ENCODE measurements at regions not wholly inside any gene's neighbourhood (a gene's known extent, or its start where the extent isn't known, plus 50 kb on each side); places are given as distances from the start of the nearest gene placed in this dataset.

DNA sequence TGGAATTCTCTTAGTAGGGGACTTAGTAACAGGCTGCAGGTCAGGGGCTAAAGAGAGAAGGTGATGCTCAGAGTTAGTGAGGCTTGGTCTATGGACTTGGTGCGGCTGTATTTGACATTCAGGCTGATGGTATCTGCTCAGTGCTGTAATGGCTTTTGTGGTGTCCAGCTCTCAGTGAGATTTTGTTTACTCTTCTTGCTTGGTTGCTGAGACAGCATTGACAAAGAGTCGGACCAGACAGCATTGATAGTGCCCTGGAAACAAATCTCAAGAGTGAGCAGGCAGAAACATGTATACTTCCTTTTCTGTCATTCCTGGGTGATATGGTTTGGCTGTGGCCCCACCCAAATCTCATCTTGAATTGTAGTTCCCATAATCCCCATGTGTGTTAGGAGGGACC is 202.0 kb downstream of the STK31 start:
- TF ChIP-seq, protein P1, sequence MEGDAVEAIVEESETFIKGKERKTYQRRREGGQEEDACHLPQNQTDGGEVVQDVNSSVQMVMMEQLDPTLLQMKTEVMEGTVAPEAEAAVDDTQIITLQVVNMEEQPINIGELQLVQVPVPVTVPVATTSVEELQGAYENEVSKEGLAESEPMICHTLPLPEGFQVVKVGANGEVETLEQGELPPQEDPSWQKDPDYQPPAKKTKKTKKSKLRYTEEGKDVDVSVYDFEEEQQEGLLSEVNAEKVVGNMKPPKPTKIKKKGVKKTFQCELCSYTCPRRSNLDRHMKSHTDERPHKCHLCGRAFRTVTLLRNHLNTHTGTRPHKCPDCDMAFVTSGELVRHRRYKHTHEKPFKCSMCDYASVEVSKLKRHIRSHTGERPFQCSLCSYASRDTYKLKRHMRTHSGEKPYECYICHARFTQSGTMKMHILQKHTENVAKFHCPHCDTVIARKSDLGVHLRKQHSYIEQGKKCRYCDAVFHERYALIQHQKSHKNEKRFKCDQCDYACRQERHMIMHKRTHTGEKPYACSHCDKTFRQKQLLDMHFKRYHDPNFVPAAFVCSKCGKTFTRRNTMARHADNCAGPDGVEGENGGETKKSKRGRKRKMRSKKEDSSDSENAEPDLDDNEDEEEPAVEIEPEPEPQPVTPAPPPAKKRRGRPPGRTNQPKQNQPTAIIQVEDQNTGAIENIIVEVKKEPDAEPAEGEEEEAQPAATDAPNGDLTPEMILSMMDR (IDR thresholded peaks at IDR 0.05; ENCODE audit: unreplicated experiment), result no peak
- Mint-ChIP-seq H3K36me3 (ENCODE audit: insufficient read depth, unreplicated experiment) (no peaks in the 10 kb centered on the region), H3K4me3 (ENCODE audit: unreplicated experiment) (no peak overlapping the region), H3K9me3 (ENCODE audit: unreplicated experiment) (no peaks in the 10 kb centered on the region), H3K27ac (ENCODE audit: low read depth, unreplicated experiment) (no peak overlapping the region), H3K4me1 (ENCODE audit: insufficient read depth, unreplicated experiment) (no peaks in the 10 kb centered on the region), H3K27me3 (ENCODE audit: insufficient read depth, unreplicated experiment) (no peaks in the 10 kb centered on the region)
- ChIA-PET CTCF (no interaction called here), POLR2A (no interaction called here)
- intact Hi-C loops (cut with micrococcal nuclease), result no loop called here
- no peak for DNase-seq (ENCODE audit: unreplicated experiment)
- no TSS peak for BruUV-seq (replicated peaks)

DNA sequence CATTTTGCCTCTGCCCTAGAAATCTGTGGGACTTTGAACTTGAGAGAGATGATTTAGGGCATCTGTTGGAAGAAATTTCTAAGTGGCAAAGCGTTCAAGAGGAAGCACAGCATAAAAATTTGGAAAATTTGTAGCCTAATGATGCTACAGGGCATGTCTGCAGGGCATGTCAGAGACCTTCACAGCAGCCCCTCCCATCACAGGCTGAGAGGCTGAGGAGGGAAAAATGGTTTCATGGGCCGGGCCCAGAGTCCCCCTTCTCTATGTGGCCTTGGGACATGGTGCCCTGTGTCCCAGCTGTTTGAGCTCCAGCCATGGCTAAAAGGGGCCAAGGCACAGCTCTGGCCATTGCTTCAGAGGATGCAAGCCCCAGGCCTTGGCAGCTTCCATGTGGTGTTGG is 203.0 kb downstream of the STK31 start:
- ChIA-PET CTCF (interaction anchor here (0.7 kb wide), 1 partner anchor 12 kb away, joined by 3 read pairs; no protein-coding TSS in a partner anchor), POLR2A (no interaction called here)
- TF ChIP-seq, protein P1 (IDR thresholded peaks at IDR 0.05; ENCODE audit: unreplicated experiment), result no peak
- intact Hi-C loops (cut with micrococcal nuclease), result no loop called here
- DNase-seq (ENCODE audit: unreplicated experiment), result no peak
- no peak overlapping the region for H3K27ac Mint-ChIP-seq (ENCODE audit: low read depth, unreplicated experiment)
- no peaks in the 10 kb centered on the region for H3K36me3 Mint-ChIP-seq (ENCODE audit: insufficient read depth, unreplicated experiment)
- H3K4me1 Mint-ChIP-seq (ENCODE audit: insufficient read depth, unreplicated experiment), result no peaks in the 10 kb centered on the region
- H3K4me3 Mint-ChIP-seq (ENCODE audit: unreplicated experiment), result no peak overlapping the region
- peaks cover 5% of the 10 kb centered on the region for H3K27me3 Mint-ChIP-seq (ENCODE audit: insufficient read depth, unreplicated experiment)
- no peaks in the 10 kb centered on the region for H3K9me3 Mint-ChIP-seq (ENCODE audit: unreplicated experiment)
- BruUV-seq (replicated peaks), result no TSS peak

DNA sequence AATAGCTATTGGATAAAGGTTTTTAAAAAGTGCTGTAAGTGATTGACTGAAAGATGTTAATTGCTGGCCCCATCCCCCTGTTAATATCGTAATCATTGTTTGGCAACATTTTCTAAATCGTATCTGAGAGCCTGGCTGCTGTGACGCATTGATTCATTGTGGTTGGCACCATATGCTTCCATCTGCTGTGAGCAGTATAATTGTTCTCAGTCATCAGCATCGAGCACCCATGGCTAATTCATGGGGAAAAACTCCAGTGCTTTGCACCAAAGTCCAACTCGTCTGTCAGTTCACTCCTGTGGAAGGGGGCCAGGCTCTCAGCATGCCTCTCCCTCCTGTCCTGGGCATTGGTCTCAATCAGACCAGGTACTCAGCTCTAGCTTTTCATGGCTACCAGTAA is 205.2 kb downstream of the STK31 start:
- peaks cover 11% of the 10 kb centered on the region for H3K27me3 Mint-ChIP-seq (ENCODE audit: insufficient read depth, unreplicated experiment)
- no peaks in the 10 kb centered on the region for H3K4me1 Mint-ChIP-seq (ENCODE audit: insufficient read depth, unreplicated experiment)
- ChIA-PET CTCF (interaction anchor here (1.1 kb wide), 1 partner anchor 15 kb away, joined by 4 read pairs; no protein-coding TSS in a partner anchor), POLR2A (no interaction called here)
- no peaks in the 10 kb centered on the region for H3K9me3 Mint-ChIP-seq (ENCODE audit: unreplicated experiment)
- no peak overlapping the region for H3K27ac Mint-ChIP-seq (ENCODE audit: low read depth, unreplicated experiment)
- H3K4me3 Mint-ChIP-seq (ENCODE audit: unreplicated experiment), result no peak overlapping the region
- no TSS peak for BruUV-seq (replicated peaks)
- DNase-seq (ENCODE audit: unreplicated experiment), result no peak
- TF ChIP-seq, protein P1 (IDR thresholded peaks at IDR 0.05; ENCODE audit: unreplicated experiment), result no peak
- intact Hi-C loops (cut with micrococcal nuclease), result no loop called here
- no peaks in the 10 kb centered on the region for H3K36me3 Mint-ChIP-seq (ENCODE audit: insufficient read depth, unreplicated experiment)

DNA sequence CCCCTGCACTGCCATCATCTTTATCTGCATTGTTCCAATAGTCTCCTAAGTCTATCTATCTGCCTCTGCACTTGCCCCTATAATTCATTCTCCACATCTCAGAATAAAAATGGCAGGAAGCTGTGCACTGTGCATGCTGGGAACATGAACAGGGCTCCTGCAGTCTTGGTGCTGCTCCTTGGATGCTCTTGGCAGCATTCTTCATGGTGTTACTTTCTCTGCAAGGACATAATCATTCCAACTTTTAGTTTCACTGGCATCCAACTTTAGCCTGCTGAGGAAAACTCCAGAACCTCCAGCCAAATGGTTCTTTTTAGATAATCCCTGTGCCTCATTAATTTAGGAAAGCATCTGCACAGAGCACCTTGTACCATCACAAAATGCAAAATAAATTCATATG is 208.3 kb downstream of the STK31 start:
- POLR2A ChIA-PET, result no interaction called here
- Mint-ChIP-seq H3K27ac (ENCODE audit: low read depth, unreplicated experiment) (no peak overlapping the region), H3K4me3 (ENCODE audit: unreplicated experiment) (no peak overlapping the region), H3K4me1 (ENCODE audit: insufficient read depth, unreplicated experiment) (no peaks in the 10 kb centered on the region), H3K27me3 (ENCODE audit: insufficient read depth, unreplicated experiment) (peaks cover 11% of the 10 kb centered on the region), H3K36me3 (ENCODE audit: insufficient read depth, unreplicated experiment) (no peaks in the 10 kb centered on the region), H3K9me3 (ENCODE audit: unreplicated experiment) (no peaks in the 10 kb centered on the region)
- intact Hi-C loops (cut with micrococcal nuclease), result no loop called here
- CTCF ChIA-PET, result interaction anchor here (0.6 to 1.2 kb wide), 2 partner anchors 21 to 1180 kb away, joined by 3 read pairs; no protein-coding TSS in a partner anchor
- TF ChIP-seq, protein P1 (IDR thresholded peaks at IDR 0.05; ENCODE audit: unreplicated experiment), result no peak
- DNase-seq (ENCODE audit: unreplicated experiment), result no peak
- BruUV-seq (replicated peaks), result no TSS peak
